Liver (tissue), 8 donors: ENCODE measurements at regions not wholly inside any gene's neighbourhood (a gene's known extent, or its start where the extent isn't known, plus 50 kb on each side); places are given as distances from the start of the nearest gene placed in this dataset.

Experiments
- DNase-seq: peaks from one replicate; pipeline ENCODE4 v3.0.0-alpha.2; 2017; ENCODE audit warnings: low spot score
- H3K27ac ChIP-seq, 2 donors: one replicate each; pipeline ENCODE4 v1.7.0; 2013; ENCODE audit warnings: inconsistent platforms in 2 of 2, low read length in 2 of 2, control low read depth in 1 of 2, low read depth in 1 of 2, mild to moderate bottlenecking in 1 of 2
- H3K27me3 ChIP-seq, 4 donors: one replicate each; pipeline versions ENCODE4 v1.6.1 to v1.7.0; 2013; ENCODE audit warnings: low read length in 3 of 4, inconsistent platforms in 1 of 4, mild to moderate bottlenecking in 1 of 4, moderate library complexity in 1 of 4; ENCODE audit not compliant: control insufficient read depth in 4 of 4, insufficient read depth in 4 of 4
- H3K36me3 ChIP-seq, 4 donors: one replicate each; pipeline versions ENCODE4 v1.6.1 to v1.7.0; 2013; ENCODE audit warnings: low read length in 3 of 4, mild to moderate bottlenecking in 3 of 4, low read depth in 1 of 4, moderate library complexity in 1 of 4; ENCODE audit not compliant: control insufficient read depth in 4 of 4, insufficient read depth in 3 of 4
- H3K4me1 ChIP-seq, 4 donors: one replicate each; pipeline versions ENCODE4 v1.6.1 to v1.7.0; 2013; ENCODE audit warnings: low read length in 3 of 4, mild to moderate bottlenecking in 3 of 4, moderate library complexity in 1 of 4; ENCODE audit not compliant: control insufficient read depth in 4 of 4, insufficient read depth in 4 of 4
- H3K4me3 ChIP-seq, 3 donors: one replicate each; pipeline versions ENCODE4 v1.6.1 to v1.7.0; 2013; ENCODE audit warnings: low read length in 3 of 3, control low read depth in 1 of 3, low read depth in 1 of 3, mild to moderate bottlenecking in 1 of 3
- H3K9ac ChIP-seq, 2 donors: one replicate each; pipeline ENCODE4 v1.7.0; 2013; ENCODE audit warnings: low read length in 2 of 2, mild to moderate bottlenecking in 2 of 2, moderate library complexity in 2 of 2, control low read depth in 1 of 2, low read depth in 1 of 2
- H3K9me3 ChIP-seq, 4 donors: one replicate each; pipeline versions ENCODE4 v1.6.1 to v1.7.0; 2013; ENCODE audit warnings: low read length in 3 of 4; ENCODE audit not compliant: control insufficient read depth in 4 of 4
- ATF3 ChIP-seq: IDR thresholded peaks from 2 replicates; pipeline ENCODE4 v1.6.1; 2016; ENCODE audit warnings: antibody characterized with exemption
- CTCF ChIP-seq: fragments of 150-350 bp; IDR thresholded peaks from 2 replicates; pipeline ENCODE4 v1.5.1; 2017; ENCODE audit warnings: improper control_type of control experiment, low read depth, low read length; ENCODE audit not compliant: missing input control
- EGR1 ChIP-seq, 2 donors: IDR thresholded peaks; 2 replicates each; pipeline ENCODE4 v1.6.1; 2016 to 2018; ENCODE audit warnings: antibody characterized with exemption in 2 of 2, low read depth in 2 of 2
- FOXA1 ChIP-seq: IDR thresholded peaks from 2 replicates; pipeline ENCODE4 v1.6.1; 2016; ENCODE audit warnings: antibody characterized with exemption
- FOXA2 ChIP-seq: IDR thresholded peaks from 2 replicates; pipeline ENCODE4 v1.6.1; 2016; ENCODE audit warnings: antibody characterized with exemption
- GABPA ChIP-seq, 2 donors: IDR thresholded peaks in 1 of 2; conservative IDR thresholded peaks in 1 of 2; 2 replicates each; pipeline ENCODE4 v1.6.1; 2016; ENCODE audit warnings: antibody characterized with exemption in 2 of 2, mild to moderate bottlenecking in 1 of 2, moderate library complexity in 1 of 2
- HNF4A ChIP-seq, 2 donors: conservative IDR thresholded peaks; 2 replicates each; pipeline ENCODE4 v1.6.1; 2016; ENCODE audit warnings: antibody characterized with exemption in 2 of 2, mild to moderate bottlenecking in 2 of 2
- HNF4G ChIP-seq: IDR thresholded peaks from 2 replicates; pipeline ENCODE4 v1.6.1; 2016; ENCODE audit warnings: antibody characterized with exemption
- JUND ChIP-seq, 2 donors: IDR thresholded peaks; 2 replicates each; pipeline ENCODE4 v1.6.1; 2016; ENCODE audit warnings: antibody characterized with exemption in 2 of 2
- MAX ChIP-seq: IDR thresholded peaks from 2 replicates; pipeline ENCODE4 v1.6.1; 2016; ENCODE audit warnings: antibody characterized with exemption
- NR2F2 ChIP-seq: IDR thresholded peaks from 2 replicates; pipeline ENCODE4 v1.6.1; 2016; ENCODE audit warnings: antibody characterized with exemption
- RAD21 ChIP-seq, 2 donors: IDR thresholded peaks; 2 replicates each; pipeline ENCODE4 v1.6.1; 2016; ENCODE audit warnings: antibody characterized with exemption in 2 of 2, mild to moderate bottlenecking in 2 of 2
- REST ChIP-seq: IDR thresholded peaks from 2 replicates; pipeline ENCODE4 v1.6.1; 2016; ENCODE audit warnings: antibody characterized with exemption, mild to moderate bottlenecking
- RXRA ChIP-seq, 2 donors: IDR thresholded peaks; 2 replicates each; pipeline ENCODE4 v1.6.1; 2017 to 2018; ENCODE audit warnings: antibody characterized with exemption in 2 of 2, mild to moderate bottlenecking in 1 of 2
- SP1 ChIP-seq: IDR thresholded peaks from 2 replicates; pipeline ENCODE4 v1.6.1; 2018; ENCODE audit warnings: antibody characterized with exemption, mild to moderate bottlenecking
- TAF1 ChIP-seq: conservative IDR thresholded peaks from 2 replicates; pipeline ENCODE4 v1.6.1; 2016; ENCODE audit warnings: antibody characterized with exemption, mild to moderate bottlenecking
- YY1 ChIP-seq: IDR thresholded peaks from 2 replicates; pipeline ENCODE4 v1.6.1; 2016; ENCODE audit warnings: antibody characterized with exemption, mild to moderate bottlenecking
- ZBTB33 ChIP-seq: IDR thresholded peaks from 2 replicates; pipeline ENCODE4 v1.6.1; 2016; ENCODE audit warnings: antibody characterized with exemption
- WGBS: extraction: QIAGEN DNeasy Blood & Tissue Kit; methylation state at CpG from one replicate; pipeline ENCODE4 v1.1.7; 2013; 5-methylcytosine and 5-hydroxymethylcytosine counted together
- donor health status: healthy.
- donor health status: healthy.
- donor health status: healthy.
- donor health status: healthy.
- donor health status: healthy.

GRCh38 chr15:95581595-95581994, 748.9 kb upstream of the NR2F2 start:
- no peak for DNase-seq
- 89% methylated on average over 13 of the region's 13 CpGs for WGBS
- H3K27me3 ChIP-seq, result no peaks in the 10 kb centered on the region
- no peaks in the 10 kb centered on the region for H3K36me3 ChIP-seq
- H3K9me3 ChIP-seq, result no peaks in the 10 kb centered on the region
- no peaks in the 10 kb centered on the region for H3K4me1 ChIP-seq
- no peak overlapping the region for H3K27ac ChIP-seq
- no peak overlapping the region for H3K9ac ChIP-seq
- no peak for TF ChIP-seq EGR1 (IDR thresholded peaks at IDR 0.05; ENCODE audit: low read depth in 2 of 2)
- no peak for TF ChIP-seq ATF3
- TF ChIP-seq GABPA (IDR thresholded peaks at IDR 0.05 in 1 of 2, conservative IDR thresholded peaks at IDR 0.05 in 1 of 2), result no peak
- TF ChIP-seq JUND (IDR thresholded peaks at IDR 0.05), result no peak
- TF ChIP-seq ZBTB33, result no peak
- no peak for TF ChIP-seq HNF4G
- no peak for TF ChIP-seq FOXA2
- TF ChIP-seq NR2F2, result no peak
- TF ChIP-seq RAD21 (IDR thresholded peaks at IDR 0.05), result no peak
- no peak for TF ChIP-seq HNF4A (conservative IDR thresholded peaks at IDR 0.05)
- no peak for TF ChIP-seq YY1
- TF ChIP-seq REST, result no peak
- TF ChIP-seq SP1, result no peak
- TF ChIP-seq RXRA (IDR thresholded peaks at IDR 0.05), result no peak
- no peak for TF ChIP-seq TAF1
- TF ChIP-seq MAX, result no peak
- no peak for TF ChIP-seq CTCF
- no peak for TF ChIP-seq FOXA1
- no peak overlapping the region for H3K4me3 ChIP-seq

- no peak for DNase-seq
- TF ChIP-seq JUND (IDR thresholded peaks at IDR 0.05) (no peak), GABPA (IDR thresholded peaks at IDR 0.05 in 1 of 2, conservative IDR thresholded peaks at IDR 0.05 in 1 of 2) (no peak), TAF1 (no peak), FOXA1 (no peak), HNF4G (no peak)
- Histone ChIP-seq H3K9ac (no peak overlapping the region), H3K9me3 (no peaks in the 10 kb centered on the region), H3K27me3 (no peaks in the 10 kb centered on the region), H3K27ac (no peak overlapping the region), H3K4me3 (no peak overlapping the region), H3K4me1 (no peaks in the 10 kb centered on the region), H3K36me3 (no peaks in the 10 kb centered on the region)
Observed at GRCh38 chr15:95584088-95584487, 746.4 kb upstream of the NR2F2 start.
